NT2/D1 (cell line): ENCODE measurements at regions not wholly inside any gene's neighbourhood (a gene's known extent, or its start where the extent isn't known, plus 50 kb on each side); places are given as distances from the start of the nearest gene placed in this dataset.

Source experiments
- DNase-seq: peaks from one replicate; pipeline ENCODE4 v3.0.0-alpha.2; 2011; ENCODE audit warnings: low read depth, low spot score
- H3K27me3 ChIP-seq: 2 replicates; pipeline ENCODE4 v1.6.0; 2011; ENCODE audit warnings: mild to moderate bottlenecking; ENCODE audit not compliant: insufficient read length, insufficient read depth
- H3K36me3 ChIP-seq: 2 replicates; pipeline ENCODE4 v1.6.1; 2011; ENCODE audit warnings: mild to moderate bottlenecking, low read length, mixed read lengths; ENCODE audit not compliant: insufficient read depth, insufficient read length
- H3K4me1 ChIP-seq: 2 replicates; pipeline ENCODE4 v1.5.1; 2011; ENCODE audit not compliant: insufficient read depth, insufficient read length
- H3K4me3 ChIP-seq: 2 replicates; pipeline ENCODE4 v1.5.1; 2011; ENCODE audit warnings: low read depth; ENCODE audit not compliant: insufficient read length
- H3K9ac ChIP-seq: 2 replicates; pipeline ENCODE4 v1.6.0; 2011; ENCODE audit warnings: low read depth; ENCODE audit not compliant: insufficient read length
- H3K9me3 ChIP-seq: 2 replicates; pipeline ENCODE4 v1.5.1; 2011; ENCODE audit warnings: mild to moderate bottlenecking, low read length; ENCODE audit not compliant: insufficient read depth
- SUZ12 ChIP-seq: IDR thresholded peaks from 2 replicates; pipeline ENCODE4 v1.6.1; 2011; ENCODE audit not compliant: insufficient read length, insufficient read depth; ENCODE audit errors: extremely low read depth
- YY1 ChIP-seq: IDR thresholded peaks from 2 replicates; pipeline ENCODE4 v1.6.1; 2011; ENCODE audit not compliant: insufficient read length, insufficient read depth
- ZNF274 ChIP-seq: IDR thresholded peaks from 2 replicates; pipeline ENCODE4 v1.6.1; 2011; ENCODE audit warnings: mild to moderate bottlenecking, low read depth, low read length

- no peak for TF ChIP-seq ZNF274
- TF ChIP-seq SUZ12 = no peak
- TF ChIP-seq YY1 = no peak
- Histone ChIP-seq H3K27me3 (no peaks in the 10 kb centered on the region), H3K9ac (no peak overlapping the region), H3K4me1 (no peaks in the 10 kb centered on the region), H3K36me3 (no peaks in the 10 kb centered on the region), H3K4me3 (no peak overlapping the region), H3K9me3 (no peaks in the 10 kb centered on the region)
- DNase-seq = no peak
Observed at GRCh38 chr13:74715718-74716117, 581.5 kb upstream of the KLF12 start.

DNA sequence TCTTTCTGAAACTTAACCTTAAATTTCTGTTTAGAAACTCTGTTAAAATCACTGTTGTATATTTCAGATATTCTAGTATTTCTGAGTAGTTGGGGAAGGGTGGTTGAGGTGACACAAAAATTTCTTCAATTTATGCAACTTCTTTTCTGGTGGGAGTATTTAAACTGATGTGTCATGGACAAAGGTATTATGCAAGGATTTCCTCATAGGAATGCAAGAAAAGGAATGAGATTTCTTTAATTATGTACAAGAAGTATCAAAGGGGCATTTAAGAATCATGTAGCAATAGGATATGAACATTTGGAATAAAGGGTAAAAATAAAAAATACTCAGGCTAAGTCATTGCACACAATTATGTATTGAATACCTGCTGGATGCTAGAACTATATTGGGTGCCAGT, 575.8 kb upstream of the KLF12 start:
- DNase-seq = no peak
- Histone ChIP-seq H3K27me3 (no peaks in the 10 kb centered on the region), H3K36me3 (no peaks in the 10 kb centered on the region), H3K9me3 (no peaks in the 10 kb centered on the region), H3K4me1 (no peaks in the 10 kb centered on the region), H3K9ac (no peak overlapping the region), H3K4me3 (no peak overlapping the region)
- no peak for TF ChIP-seq SUZ12
- no peak for TF ChIP-seq YY1
- no peak for TF ChIP-seq ZNF274

- Histone ChIP-seq H3K4me3 (no peak overlapping the region), H3K27me3 (no peaks in the 10 kb centered on the region), H3K36me3 (no peaks in the 10 kb centered on the region), H3K9ac (no peak overlapping the region), H3K9me3 (no peaks in the 10 kb centered on the region), H3K4me1 (no peaks in the 10 kb centered on the region)
- TF ChIP-seq SUZ12 (no peak), YY1 (no peak), ZNF274 (no peak)
- DNase-seq = no peak
Observed at GRCh38 chr13:74709226-74709625, 575.0 kb upstream of the KLF12 start.

DNA sequence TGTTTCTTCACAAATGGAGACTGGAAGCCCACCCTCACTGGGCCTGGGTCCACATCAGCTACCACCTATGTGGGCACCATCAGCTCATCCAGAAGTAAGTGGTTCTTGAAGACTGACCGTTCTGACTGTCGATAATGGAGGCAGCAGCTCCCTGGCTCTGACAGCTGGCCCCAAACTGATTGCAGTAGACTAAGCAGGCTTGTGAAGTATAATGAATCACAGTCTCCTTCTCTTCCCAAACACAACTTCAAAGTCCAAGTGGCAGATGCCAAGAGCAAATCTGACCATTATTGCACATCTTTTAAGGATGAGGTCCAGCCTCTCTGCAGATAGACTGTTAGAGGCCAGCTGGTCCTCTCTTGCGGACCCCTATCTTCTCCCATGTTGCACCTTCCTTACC, 574.4 kb upstream of the KLF12 start:
- Histone ChIP-seq H3K36me3 (no peaks in the 10 kb centered on the region), H3K9me3 (no peaks in the 10 kb centered on the region)

DNA sequence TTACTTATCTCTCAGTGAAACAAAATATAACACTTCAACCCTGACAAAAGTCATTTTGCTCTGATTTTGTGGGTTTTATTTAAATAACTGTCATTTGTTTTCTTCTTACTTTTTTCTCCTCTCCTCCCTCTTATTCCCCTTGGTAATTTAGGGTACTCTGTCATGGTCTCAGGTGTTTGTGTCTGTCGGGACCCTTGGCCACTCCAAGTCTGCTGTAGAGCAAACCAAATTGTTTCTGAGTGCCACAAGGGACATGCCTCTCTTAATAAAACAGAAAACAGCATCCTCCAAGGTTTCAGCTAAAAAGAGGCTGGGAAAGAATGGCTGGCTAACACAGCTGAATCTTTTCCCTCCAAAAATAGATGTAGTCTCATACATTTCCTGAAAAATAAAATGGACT, 573.1 kb upstream of the KLF12 start:
- Histone ChIP-seq H3K9me3 (no peaks in the 10 kb centered on the region), H3K27me3 (no peaks in the 10 kb centered on the region), H3K4me3 (no peak overlapping the region), H3K9ac (no peak overlapping the region), H3K36me3 (no peaks in the 10 kb centered on the region), H3K4me1 (no peaks in the 10 kb centered on the region)
- DNase-seq = no peak
- no peak for TF ChIP-seq YY1
- TF ChIP-seq SUZ12 = no peak
- TF ChIP-seq ZNF274 = no peak

More for the DNA sequence above, 574.4 kb upstream of the KLF12 start:
- Histone ChIP-seq H3K4me3 (no peak overlapping the region), H3K9ac (no peak overlapping the region), H3K27me3 (no peaks in the 10 kb centered on the region), H3K4me1 (no peaks in the 10 kb centered on the region)
- TF ChIP-seq YY1 (no peak), ZNF274 (no peak)
- no peak for DNase-seq

DNA sequence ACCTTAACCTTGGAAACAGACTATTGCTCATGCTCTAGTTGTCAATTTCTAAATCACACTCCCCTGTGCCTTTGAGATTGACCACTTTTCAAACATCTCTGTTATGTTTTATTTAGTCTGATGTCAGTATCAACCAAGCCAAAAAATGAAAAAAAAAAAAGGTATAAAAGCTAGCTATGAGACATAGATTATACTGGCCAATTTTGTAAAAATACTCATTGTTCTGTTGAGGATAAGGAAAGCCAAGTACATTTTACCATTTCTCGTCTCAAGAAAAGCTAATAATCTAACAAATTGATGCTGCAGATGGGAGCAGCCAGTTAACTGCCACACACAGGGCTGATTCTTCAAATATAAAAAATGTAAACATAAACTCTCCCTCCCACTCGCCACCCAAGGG, 572.6 kb upstream of the KLF12 start:
- no peaks in the 10 kb centered on the region for H3K36me3 ChIP-seq
- H3K9ac ChIP-seq = no peak overlapping the region
- no peaks in the 10 kb centered on the region for H3K9me3 ChIP-seq
- TF ChIP-seq YY1 (no peak), SUZ12 (no peak), ZNF274 (no peak)
- DNase-seq = no peak
- H3K4me3 ChIP-seq = no peak overlapping the region
- H3K4me1 ChIP-seq = no peaks in the 10 kb centered on the region
- no peaks in the 10 kb centered on the region for H3K27me3 ChIP-seq

DNA sequence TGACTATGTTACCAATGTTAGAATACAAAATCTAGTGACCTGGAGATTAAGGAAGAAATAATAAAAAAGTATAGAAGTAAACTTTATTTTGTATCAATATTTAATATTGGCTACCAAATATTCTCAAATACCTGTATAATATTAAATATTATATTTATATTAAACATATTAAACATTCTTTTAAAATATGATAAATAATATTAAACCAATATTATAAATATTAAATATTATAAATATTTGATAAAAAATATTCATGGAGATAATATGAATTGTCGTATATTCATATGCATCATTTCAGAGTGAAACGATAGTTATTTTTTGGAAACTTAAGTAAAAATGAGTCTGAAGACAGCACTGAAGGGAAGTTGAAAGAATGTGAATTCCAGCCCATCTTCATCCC, 571.2 kb upstream of the KLF12 start:
- H3K27me3 ChIP-seq = no peaks in the 10 kb centered on the region
- no peaks in the 10 kb centered on the region for H3K9me3 ChIP-seq
- no peaks in the 10 kb centered on the region for H3K4me1 ChIP-seq
- no peak overlapping the region for H3K4me3 ChIP-seq
- H3K9ac ChIP-seq = no peak overlapping the region
- TF ChIP-seq YY1 (no peak), ZNF274 (no peak), SUZ12 (no peak)
- H3K36me3 ChIP-seq = no peaks in the 10 kb centered on the region
- no peak for DNase-seq

DNA sequence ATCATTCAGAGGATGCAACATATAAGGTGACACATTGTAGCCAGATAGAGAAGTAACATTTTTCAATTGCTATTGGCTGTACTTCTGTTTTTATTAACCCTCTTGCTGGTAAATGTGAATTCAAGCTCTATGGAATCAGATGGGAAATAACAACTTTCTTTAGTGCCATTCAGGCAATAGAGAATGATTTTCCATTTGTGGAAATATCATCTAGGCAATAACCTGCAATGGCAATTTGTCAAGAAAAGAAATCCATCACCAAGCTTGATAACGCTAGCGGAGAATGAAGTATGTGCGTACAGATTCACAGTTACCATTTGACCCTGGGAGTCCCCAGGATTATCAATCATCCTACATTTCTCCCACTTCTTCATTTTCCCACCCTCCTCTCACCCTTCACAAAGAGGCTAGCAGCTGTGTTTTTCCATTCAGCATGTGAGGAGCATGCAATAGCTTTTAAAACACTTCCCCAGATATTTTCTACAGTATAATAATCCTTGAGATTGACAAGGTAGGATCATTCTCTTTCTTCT, 569.7 kb upstream of the KLF12 start:
- Histone ChIP-seq H3K4me1 (no peaks in the 10 kb centered on the region), H3K36me3 (no peaks in the 10 kb centered on the region), H3K9me3 (no peaks in the 10 kb centered on the region), H3K9ac (no peak overlapping the region), H3K27me3 (no peaks in the 10 kb centered on the region), H3K4me3 (no peak overlapping the region)
- no peak for TF ChIP-seq YY1
- no peak for TF ChIP-seq SUZ12
- no peak for TF ChIP-seq ZNF274
- DNase-seq = no peak
